22Rv1 (cell line): ENCODE measurements at regions not wholly inside any gene's neighbourhood (a gene's known extent, or its start where the extent isn't known, plus 50 kb on each side); places are given as distances from the start of the nearest gene placed in this dataset.

ENCODE experiments used
- H3K27ac ChIP-seq: fragments of 450-650 bp; 2 replicates; pipeline ENCODE4 v1.5.1; 2017
- ZFX ChIP-seq: fragments of 450-650 bp; IDR thresholded peaks from 2 replicates; pipeline ENCODE4 v1.6.1; 2017; ENCODE audit warnings: antibody characterized with exemption, borderline replicate concordance
- TF ChIP-seq, protein P1 (sequence below): fragments of 450-650 bp; IDR thresholded peaks from 2 replicates; pipeline ENCODE4 v1.5.1; 2017; ENCODE audit warnings: mild to moderate bottlenecking

DNA sequence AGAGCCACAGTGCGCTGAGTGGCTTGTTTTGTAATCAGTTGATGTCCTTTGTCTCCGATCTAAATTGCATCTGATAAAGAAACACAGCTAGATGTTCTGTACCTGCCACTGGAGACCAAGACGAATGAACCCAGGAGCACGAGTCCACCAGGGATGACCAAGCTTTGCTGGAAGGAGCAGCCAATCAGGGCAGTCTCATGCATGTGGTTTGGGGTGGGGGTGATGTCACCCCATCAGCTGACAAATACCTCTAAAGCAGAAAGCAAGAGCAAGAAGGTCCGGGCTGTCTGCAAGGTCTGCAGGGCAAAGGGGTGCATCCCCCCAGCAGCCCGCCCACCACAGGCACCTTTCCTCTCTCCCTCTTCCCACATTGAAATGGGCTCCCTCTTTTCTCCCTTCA lies 653.8 kb downstream of the AJAP1 start:
- TF ChIP-seq, protein P1, sequence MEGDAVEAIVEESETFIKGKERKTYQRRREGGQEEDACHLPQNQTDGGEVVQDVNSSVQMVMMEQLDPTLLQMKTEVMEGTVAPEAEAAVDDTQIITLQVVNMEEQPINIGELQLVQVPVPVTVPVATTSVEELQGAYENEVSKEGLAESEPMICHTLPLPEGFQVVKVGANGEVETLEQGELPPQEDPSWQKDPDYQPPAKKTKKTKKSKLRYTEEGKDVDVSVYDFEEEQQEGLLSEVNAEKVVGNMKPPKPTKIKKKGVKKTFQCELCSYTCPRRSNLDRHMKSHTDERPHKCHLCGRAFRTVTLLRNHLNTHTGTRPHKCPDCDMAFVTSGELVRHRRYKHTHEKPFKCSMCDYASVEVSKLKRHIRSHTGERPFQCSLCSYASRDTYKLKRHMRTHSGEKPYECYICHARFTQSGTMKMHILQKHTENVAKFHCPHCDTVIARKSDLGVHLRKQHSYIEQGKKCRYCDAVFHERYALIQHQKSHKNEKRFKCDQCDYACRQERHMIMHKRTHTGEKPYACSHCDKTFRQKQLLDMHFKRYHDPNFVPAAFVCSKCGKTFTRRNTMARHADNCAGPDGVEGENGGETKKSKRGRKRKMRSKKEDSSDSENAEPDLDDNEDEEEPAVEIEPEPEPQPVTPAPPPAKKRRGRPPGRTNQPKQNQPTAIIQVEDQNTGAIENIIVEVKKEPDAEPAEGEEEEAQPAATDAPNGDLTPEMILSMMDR: no peak
- no peak for TF ChIP-seq ZFX
- H3K27ac ChIP-seq: no peak overlapping the region

DNA sequence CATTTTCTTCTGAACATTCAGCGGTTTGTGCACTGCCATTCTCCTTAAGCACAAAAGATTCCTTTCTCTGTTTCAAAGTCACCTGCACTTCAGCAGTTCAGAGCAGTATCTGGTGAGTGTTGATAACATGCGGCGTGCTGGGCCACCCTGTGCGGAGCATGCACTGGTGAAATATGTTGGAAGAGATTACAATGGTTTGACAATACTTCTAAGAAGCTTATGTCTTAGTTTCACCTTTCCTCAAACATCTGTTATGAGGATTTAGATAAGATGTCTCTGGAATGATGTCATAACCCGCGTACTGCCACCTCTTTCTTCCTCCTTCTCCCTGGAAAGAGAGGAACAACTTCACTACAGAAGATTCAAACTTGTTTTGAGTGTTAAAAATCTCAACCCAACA lies 650.3 kb downstream of the AJAP1 start:
- no peak overlapping the region for H3K27ac ChIP-seq
- TF ChIP-seq, protein P1: no peak
- no peak for TF ChIP-seq ZFX

DNA sequence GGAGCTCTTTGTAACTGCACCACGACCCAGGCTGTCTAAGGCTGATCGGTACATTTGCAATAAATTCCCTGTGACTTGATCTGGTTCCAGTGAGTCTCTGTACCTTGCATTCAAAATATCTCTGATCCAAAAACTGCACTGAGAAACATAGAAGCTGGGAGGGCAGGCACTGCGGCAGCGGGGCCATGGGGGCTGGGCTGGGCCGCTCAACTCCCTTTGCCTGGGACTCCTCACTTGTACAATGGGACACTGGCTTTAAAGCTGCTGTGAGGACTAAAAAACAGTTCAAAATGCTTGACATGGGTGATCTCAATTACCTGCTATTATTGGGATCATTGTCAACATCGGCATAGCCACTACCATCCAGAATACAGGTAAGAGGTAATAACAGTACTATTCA lies 644.0 kb downstream of the AJAP1 start:
- no peak for TF ChIP-seq ZFX
- TF ChIP-seq, protein P1: no peak

DNA sequence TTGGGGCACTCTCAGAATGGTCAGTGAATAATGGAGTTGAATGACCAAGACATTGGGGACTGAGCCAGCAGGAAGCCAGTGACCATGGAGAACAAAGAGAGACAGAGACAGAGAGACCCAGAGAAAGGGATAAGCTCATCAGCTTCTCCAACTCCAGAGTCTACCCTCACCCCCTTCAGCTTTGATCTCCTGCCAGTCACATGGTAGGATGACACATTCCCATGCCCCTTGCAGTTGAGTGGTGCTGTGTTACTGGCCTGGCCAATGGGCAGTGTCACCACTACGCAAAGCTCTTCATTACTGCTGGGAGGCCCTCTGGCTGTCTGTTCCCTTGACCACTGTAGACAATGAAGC lies 643.5 kb downstream of the AJAP1 start:
- TF ChIP-seq, protein P1: no peak
- TF ChIP-seq ZFX: no peak
- no peak overlapping the region for H3K27ac ChIP-seq

More for the DNA sequence above, 644.0 kb downstream of the AJAP1 start:
- no peak overlapping the region for H3K27ac ChIP-seq

DNA sequence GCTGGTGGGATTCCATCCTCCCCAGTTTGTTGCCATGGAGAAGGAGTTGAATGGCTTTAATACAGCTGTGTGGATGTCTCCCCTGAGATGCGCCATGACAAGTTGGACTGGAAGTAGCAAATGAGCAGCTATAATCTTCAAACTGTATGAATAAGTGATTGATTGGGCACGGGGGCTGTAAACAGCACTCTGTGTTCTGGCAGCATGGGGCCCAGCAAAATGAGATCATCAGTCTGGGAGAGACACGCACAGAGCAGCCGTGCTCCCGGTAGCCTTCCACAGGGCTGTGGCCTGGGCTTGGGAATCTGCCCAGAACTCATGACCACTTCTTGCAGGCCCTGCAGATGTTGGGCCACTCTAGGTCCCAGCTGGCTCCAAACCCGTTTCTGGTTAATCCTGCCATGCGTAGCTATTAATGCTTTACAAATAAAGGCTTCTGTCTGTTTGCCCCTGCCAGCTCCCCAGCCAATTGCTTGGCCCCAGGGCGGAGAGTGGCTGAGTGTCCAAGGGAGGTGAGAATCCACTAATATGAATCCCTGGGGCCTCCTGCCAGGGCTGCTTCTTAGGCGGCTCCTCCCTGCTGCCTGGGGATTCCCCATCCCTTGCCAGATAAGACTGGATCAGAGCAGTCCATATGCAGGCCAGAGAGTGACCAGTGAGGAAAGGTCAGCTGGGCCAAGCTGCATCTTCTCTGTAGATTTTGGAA lies 642.9 kb downstream of the AJAP1 start:
- no peak for TF ChIP-seq ZFX
- TF ChIP-seq, protein P1: no peak
- no peak overlapping the region for H3K27ac ChIP-seq

DNA sequence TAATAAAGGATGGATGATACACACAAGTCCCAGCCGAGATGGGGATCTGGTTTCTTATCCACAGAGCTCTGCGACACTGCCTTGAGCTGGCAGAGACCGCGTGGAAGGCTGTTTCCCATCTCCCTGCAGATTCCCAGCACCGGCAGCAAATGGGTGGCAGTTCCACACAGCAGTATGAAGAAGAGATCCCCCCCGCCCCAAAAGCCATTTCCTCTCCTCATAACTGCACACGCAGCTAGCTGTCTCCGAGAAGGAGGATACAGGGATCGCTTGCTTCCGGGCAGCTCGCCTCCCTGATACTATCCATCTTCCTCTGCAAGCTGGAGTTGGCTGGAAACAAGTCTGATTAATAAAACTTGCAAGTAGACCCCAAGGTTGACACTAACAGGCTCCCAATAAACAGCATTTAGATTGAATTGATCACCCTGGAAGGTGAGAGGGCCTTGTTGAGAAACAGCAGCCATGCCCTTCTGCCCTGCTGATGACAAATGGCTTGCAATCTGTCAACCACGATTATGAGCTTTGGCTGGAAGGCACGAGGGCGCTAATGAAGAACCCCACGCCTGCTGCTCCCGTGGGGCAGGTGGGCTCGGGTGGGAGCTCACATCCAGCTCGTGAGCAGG lies 642.3 kb downstream of the AJAP1 start:
- no peak for TF ChIP-seq ZFX
- TF ChIP-seq, protein P1: no peak
- no peak overlapping the region for H3K27ac ChIP-seq

DNA sequence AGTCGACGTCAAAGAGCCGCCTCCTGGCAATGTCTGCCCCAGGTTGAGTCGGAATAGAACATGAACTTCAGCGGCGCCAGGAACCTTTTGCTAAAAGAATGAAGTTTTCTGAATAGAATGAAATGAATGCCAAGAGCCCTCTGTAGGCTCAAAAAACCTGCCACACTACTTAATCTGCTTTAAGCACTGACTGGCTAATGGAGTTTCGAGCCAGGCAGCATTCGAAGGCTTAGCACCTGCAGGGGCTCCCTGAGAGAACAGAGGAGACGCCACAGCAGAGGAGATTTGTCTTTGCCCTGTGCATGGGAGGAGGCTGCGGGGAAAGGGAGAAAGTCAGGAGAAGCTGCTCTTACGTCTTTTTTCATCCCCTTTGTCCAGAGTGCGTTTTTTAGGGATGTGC lies 641.7 kb downstream of the AJAP1 start:
- no peak overlapping the region for H3K27ac ChIP-seq
- no peak for TF ChIP-seq ZFX
- TF ChIP-seq, protein P1: no peak
